ENCODE measurements at regions not wholly inside any gene's neighbourhood (a gene's known extent, or its start where the extent isn't known, plus 50 kb on each side); places are given as distances from the start of the nearest gene placed in this dataset.
"Not testable (repeated sequence)": the region's sequence is repeated elsewhere in the genome, so short reads cannot be mapped to it uniquely, and the experiment has no call there.

- DNase-seq: no peak
Observed at GRCh38 chr6:51430589-51430988, 611.9 kb downstream of the TFAP2B start.

DNA sequence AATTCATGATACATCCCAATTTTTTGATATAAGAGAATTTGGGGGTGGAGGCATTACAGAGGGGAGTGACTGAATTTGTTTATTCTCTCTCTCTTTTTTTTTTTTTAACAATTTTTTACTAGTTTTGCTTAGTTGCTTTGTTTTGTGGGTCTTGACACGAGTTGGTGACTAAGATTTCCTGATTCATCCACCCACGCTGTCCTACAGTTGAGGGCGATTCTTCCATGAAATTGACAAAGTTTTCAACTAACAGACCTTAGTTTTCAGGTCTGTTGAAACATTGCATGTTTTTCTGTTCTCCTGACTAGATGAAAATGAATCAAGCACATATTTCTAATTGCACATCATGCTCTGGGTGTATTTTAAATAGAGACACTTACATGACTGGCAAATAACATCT, 613.8 kb downstream of the TFAP2B start:
- DNase-seq: no peak

GRCh38 chr6:51450248-51450957, 631.7 kb downstream of the TFAP2B start:
- no peak for DNase-seq

DNA sequence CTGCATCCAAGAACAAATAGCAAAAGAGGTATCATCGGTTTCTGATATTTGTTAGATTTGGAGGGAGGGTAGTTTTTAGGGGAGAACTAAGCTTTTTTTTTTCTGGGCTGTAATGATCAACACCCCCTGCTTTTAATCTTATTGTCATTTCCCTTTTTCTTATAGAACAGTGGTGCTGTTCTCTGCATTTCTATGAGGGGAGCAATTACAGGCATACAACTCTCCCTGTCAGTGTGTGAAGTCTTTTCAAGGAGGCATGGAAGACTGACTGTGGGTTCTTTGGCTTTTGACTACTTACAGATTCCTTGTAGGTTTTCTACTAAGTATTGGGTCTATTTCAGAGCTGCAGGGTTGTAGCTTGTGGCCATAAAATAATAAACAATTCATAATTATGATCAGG, 632.3 kb downstream of the TFAP2B start:
- no peak for DNase-seq

- DNase-seq: no peak
Observed at GRCh38 chr6:51456282-51456681, 631.1 kb downstream of the PKHD1 start.

GRCh38 chr6:51459958-51460357, 627.5 kb downstream of the PKHD1 start:
- no peak for DNase-seq

DNA sequence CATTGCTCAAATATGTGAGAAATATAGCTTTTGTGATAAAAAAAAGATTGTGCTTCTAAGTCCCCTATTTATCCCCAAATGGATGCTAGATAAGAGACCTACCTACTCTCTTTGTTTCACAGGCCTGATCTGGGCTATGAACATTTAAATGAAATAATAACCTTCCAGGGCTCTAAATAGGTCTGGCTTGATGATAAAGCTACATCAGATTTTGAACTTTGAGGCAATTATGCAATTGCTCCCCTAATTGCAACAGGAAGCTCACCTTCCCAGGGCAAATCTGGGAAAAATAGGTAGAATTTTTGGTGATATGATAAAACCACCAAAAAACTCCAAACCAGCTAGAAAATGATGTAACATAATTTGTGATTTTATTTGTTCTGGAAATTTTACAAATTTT, 624.5 kb downstream of the PKHD1 start:
- DNase-seq: no peak

DNA sequence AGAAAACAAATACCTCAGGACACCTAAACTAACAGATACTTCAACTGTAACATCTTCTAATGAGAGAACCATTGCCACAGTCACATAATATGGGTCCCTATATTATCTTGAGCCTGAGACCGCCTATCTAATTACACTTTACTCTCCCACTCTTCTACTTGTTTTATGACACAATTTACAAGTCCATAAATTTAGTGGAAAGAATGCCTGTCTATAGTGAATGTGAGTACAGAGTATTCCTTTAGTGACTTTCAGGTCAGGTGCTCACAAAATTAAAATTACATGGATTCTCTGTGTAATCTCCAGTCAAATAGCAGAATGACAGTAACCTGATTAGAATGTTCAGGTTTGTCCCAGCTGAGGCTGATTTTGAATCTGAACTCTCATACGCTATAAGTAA, 624.1 kb downstream of the PKHD1 start:
- no peak for DNase-seq

DNA sequence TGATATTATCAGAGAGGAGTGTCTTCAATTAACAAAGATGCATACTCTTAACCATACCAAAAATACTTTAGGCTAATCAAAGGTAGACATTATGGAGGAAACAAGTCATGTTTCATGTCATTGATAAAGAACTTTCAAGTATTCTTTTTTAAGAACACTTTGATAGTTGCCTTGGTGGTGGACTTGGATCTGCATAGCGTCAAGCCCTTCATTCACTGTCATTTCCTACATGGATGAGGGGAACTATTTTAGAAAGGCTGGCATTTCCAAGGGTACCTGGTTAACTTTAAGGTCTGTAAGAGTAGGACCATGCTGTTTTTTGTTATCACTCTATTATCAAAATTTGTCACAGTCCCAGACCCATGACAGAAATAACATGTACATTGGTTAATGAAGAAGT, 622.5 kb downstream of the PKHD1 start:
- no peak for DNase-seq

- no peak for DNase-seq
Observed at GRCh38 chr6:51466427-51466826, 621.0 kb downstream of the PKHD1 start.

- DNase-seq: no peak
Observed at GRCh38 chr6:51467231-51467952, 620.0 kb downstream of the PKHD1 start.

GRCh38 chr6:51468704-51469103, 618.7 kb downstream of the PKHD1 start:
- peak; percentile 49 for DNase-seq

GRCh38 chr6:51472745-51473487, 614.5 kb downstream of the PKHD1 start:
- no peak for DNase-seq

- no peak for DNase-seq
Observed at GRCh38 chr6:51474022-51474975, 613.1 kb downstream of the PKHD1 start.

GRCh38 chr6:51477711-51478311, 609.6 kb downstream of the PKHD1 start:
- DNase-seq: no peak

DNA sequence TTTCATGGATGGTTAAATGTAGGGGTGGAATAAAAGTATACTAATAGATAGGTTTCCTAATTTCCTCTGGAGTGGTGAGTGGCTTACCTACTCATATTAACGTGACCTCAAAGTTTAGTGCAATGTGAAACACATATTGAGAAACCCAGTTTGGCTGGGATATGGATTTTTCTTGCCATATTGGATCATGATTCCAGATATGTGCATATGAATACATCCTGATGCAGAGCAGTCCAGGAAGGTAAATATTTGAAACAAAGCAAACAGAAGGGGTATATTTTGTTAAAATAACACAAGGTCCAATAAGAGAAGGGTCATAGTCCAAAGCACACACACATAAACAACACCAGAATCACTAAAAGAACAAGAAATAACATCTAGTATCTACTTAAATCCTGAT, 608.1 kb downstream of the PKHD1 start:
- DNase-seq: no peak

GRCh38 chr6:51480040-51480439, 607.4 kb downstream of the PKHD1 start:
- DNase-seq: no peak

GRCh38 chr6:51485869-51486268, 601.5 kb downstream of the PKHD1 start:
- DNase-seq: not testable (repeated sequence)

- no peak for DNase-seq
Observed at GRCh38 chr6:51487937-51488336, 599.5 kb downstream of the PKHD1 start.

DNA sequence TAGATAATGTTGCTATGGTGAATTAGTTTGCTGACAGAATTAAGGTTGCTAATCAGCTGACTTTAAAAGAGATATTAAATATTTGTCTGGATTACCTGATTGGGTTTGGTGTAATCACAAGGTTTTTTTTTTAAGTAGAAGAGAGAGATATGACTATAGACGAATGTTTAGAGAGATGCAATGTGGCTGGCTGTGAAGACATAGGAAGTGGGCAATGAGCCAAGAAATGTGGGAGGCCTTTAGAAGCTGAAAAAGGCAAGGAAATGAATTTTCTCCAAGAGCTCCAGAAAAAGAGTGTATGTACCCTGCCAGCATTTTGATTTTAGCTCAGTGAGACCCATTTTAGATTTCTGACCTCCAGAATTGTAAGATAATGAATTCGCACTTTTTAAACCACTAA, 598.3 kb downstream of the PKHD1 start:
- DNase-seq: peak; percentile 11

- DNase-seq: no peak
Observed at GRCh38 chr6:51490101-51490500, 597.3 kb downstream of the PKHD1 start.

- no peak for DNase-seq
Observed at GRCh38 chr6:51494342-51494741, 593.1 kb downstream of the PKHD1 start.
